ENCODE measurements at regions not wholly inside any gene's neighbourhood (a gene's known extent, or its start where the extent isn't known, plus 50 kb on each side); places are given as distances from the start of the nearest gene placed in this dataset.

DNA sequence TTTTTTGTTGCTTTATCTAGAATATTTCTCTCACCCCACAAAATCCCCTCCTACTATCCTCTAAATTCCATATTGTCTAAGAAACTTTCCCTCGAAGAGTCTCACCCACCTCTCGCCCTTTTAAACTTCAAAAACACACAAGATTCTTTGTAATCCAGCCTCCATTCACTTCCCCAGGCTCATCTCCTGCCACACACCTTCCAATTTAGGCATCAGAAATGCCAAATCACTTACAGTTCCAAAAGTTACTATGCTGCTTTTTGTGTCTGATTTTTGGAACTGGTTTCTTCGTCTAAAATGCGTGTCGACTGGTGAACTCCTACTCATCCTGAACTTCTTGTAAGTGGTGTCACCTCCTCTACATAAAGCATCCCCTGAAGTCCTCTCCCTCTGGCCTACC lies 482.4 kb upstream of the CAMK1G start:
- TF ChIP-seq POLR2AphosphoS5 (IDR thresholded peaks at IDR 0.05) (no peak), EP300 (IDR thresholded peaks at IDR 0.05; ENCODE audit: low read depth) (no peak)
